GM13977 (cell line): ENCODE measurements at regions not wholly inside any gene's neighbourhood (a gene's known extent, or its start where the extent isn't known, plus 50 kb on each side); places are given as distances from the start of the nearest gene placed in this dataset.
A peak's percentile ranks its signal among the peaks of the same experiment; 100 is the strongest.
"Not testable (repeated sequence)": the region's sequence is repeated elsewhere in the genome, so short reads cannot be mapped to it uniquely, and the experiment has no call there.

Experiments
- DNase-seq: peaks from one replicate; pipeline ENCODE4 v3.0.0; 2012; ENCODE audit warnings: low spot score
- in situ Hi-C: fragments of 300-500 bp; cut with MboI; formaldehyde crosslinking; loops from one replicate; pipeline ENCODE4 v1.12.0; 2022; ENCODE audit warnings: low sequenced_read_pairs, low pct_unique_long_range_greater_than_20kb, mixed read lengths, inconsistent platforms; ENCODE audit not compliant: unreplicated experiment
- TF ChIP-seq, protein P1 (sequence below): IDR thresholded peaks from 2 replicates; pipeline ENCODE4 v1.5.1; 2012; ENCODE audit warnings: mild to moderate bottlenecking, control low read depth; ENCODE audit not compliant: insufficient read depth; ENCODE audit errors: extremely low read depth, missing control alignments

DNA sequence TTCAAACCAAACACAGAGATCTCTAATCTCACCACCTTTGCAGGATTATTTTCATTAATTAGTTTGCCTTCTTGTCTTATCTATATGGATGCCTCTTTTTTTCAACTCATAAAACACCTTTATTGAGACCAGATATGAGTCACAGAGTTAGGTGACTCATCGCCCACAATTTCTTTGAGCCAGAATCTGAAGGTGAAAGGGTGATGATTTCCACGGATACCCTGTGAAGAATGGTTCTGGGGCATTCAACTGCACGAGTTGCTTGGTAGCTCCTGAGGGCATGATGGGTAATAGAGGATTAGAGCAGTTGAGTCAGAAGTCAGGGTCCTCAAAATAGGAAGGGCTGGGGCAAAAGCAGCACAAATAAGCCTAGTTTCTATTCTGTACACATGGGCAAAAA is 128.2 kb downstream of the TBX19 start:
- TF ChIP-seq, protein P1, sequence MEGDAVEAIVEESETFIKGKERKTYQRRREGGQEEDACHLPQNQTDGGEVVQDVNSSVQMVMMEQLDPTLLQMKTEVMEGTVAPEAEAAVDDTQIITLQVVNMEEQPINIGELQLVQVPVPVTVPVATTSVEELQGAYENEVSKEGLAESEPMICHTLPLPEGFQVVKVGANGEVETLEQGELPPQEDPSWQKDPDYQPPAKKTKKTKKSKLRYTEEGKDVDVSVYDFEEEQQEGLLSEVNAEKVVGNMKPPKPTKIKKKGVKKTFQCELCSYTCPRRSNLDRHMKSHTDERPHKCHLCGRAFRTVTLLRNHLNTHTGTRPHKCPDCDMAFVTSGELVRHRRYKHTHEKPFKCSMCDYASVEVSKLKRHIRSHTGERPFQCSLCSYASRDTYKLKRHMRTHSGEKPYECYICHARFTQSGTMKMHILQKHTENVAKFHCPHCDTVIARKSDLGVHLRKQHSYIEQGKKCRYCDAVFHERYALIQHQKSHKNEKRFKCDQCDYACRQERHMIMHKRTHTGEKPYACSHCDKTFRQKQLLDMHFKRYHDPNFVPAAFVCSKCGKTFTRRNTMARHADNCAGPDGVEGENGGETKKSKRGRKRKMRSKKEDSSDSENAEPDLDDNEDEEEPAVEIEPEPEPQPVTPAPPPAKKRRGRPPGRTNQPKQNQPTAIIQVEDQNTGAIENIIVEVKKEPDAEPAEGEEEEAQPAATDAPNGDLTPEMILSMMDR: no peak
- in situ Hi-C loops: no loop called here
- peak; percentile 66 for DNase-seq

DNA sequence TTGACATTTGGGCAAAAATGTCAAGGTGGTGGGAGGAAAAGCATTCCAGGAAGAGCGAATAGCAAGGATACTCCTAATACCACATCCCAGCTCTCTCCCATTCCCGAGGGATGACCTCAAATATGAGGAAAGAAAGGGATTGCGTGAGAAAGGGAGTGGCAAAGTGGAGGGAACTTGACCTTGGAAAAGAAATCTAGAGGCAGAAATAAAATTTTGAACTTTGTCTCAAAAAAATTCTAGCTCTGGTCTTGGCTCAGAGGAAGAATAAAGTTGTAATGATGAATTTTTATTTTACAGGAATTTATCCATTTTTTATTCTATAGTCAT is 127.8 kb downstream of the TBX19 start:
- TF ChIP-seq, protein P1: no peak
- in situ Hi-C loops: no loop called here
- no peak for DNase-seq

DNA sequence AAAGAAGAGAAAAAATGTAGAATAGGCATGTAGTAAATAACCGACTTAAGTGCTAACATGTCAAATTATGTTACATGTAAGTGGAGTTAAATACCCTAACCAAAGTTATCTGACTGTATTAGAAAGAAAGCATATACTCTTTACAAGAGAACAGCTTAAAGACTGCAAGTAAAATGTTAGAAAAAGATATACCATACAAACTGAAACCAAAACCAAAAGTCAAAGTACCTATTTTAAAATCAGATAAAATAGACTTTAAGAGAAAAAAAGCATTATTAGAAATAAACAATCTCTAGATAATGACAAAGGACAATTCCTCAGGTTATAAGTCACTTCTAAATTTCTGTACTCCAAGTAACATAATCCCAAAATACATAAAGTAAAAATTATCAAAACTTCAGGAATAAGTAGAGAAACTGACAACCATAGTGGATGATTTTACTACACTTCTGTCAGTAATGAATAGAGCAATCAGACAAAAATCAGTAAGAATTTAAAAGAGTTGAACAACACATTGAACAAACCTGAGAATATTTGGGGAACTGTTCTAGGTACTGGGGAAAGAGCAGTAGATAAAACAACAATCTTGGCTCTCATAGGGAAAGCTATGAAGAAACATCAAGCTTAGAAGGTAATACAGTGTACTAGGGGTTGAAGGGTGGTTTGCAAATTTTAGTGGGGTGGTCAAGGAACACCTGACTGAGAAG is 127.3 kb downstream of the TBX19 start:
- DNase-seq: no peak
- TF ChIP-seq, protein P1: no peak

GRCh38 chr1:168405906-168406549 is 125.4 kb downstream of the TBX19 start:
- DNase-seq: no peak
- in situ Hi-C loops: no loop called here
- TF ChIP-seq, protein P1: no peak

More for the DNA sequence above, 127.3 kb downstream of the TBX19 start:
- in situ Hi-C loops: no loop called here

- DNase-seq: no peak
- TF ChIP-seq, protein P1: no peak
- in situ Hi-C loops: no loop called here
These were observed 122.5 kb downstream of the TBX19 start for GRCh38 chr1:168403140-168403539.

DNA sequence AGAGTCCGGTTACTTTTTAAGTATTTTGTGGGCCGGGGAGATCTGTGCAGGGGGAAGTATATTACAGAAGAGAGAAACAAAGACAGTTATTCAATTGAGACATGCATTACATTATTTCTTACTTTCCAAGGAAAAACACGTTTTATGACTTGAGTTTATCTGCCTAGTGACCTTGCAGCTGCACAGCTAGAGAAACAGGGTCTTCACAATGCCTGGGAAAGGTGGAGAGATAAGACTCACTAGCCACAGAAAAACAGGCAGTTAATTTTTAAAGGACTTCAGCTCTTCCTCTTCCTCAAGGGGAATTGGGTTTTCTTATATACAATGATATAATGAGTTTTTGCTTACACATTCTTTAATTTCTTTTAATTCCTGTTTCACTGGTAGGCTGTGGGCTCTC is 121.8 kb downstream of the TBX19 start:
- DNase-seq, in situ Hi-C loops: not testable (repeated sequence)

DNA sequence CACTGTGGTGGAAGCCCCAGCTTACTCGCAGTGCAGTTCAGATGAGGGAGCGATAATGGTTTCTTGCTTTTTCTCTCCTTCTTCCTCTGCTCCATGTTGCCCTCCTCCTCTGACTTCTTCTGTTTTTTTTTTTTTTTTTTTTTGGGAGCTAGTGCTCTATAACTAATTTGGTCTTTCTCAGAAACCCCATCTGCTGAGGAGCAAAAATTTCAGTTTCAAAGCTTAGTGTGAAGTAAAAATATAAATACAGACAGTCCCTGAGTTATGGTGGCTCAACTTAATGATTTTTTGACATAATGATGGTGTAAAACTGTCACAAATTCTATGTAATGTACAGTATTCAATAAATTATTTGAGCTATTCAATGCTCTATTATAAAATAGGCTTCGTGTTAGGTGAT is 120.7 kb downstream of the TBX19 start:
- in situ Hi-C loops: no loop called here
- TF ChIP-seq, protein P1: no peak

More for the DNA sequence above, 120.7 kb downstream of the TBX19 start:
- no peak for DNase-seq
